Daoy (cell line): ENCODE measurements at regions not wholly inside any gene's neighbourhood (a gene's known extent, or its start where the extent isn't known, plus 50 kb on each side); places are given as distances from the start of the nearest gene placed in this dataset.

Source experiments
- DNase-seq: peaks from one replicate; pipeline ENCODE4 v3.0.0-alpha.2; 2015; ENCODE audit warnings: low read depth

GRCh38 chr12:31781894-31782540 is 53.2 kb upstream of the AMN1 start:
- no peak for DNase-seq

- DNase-seq: no peak
Observed at GRCh38 chr12:31780096-31780495, 51.3 kb upstream of the AMN1 start.

- no peak for DNase-seq
Observed at GRCh38 chr12:31778687-31779086, 49.9 kb upstream of the AMN1 start.
